Motor neuron (in vitro differentiated cells): ENCODE measurements at regions not wholly inside any gene's neighbourhood (a gene's known extent, or its start where the extent isn't known, plus 50 kb on each side); places are given as distances from the start of the nearest gene placed in this dataset.

Experiments used
- ATAC-seq, 8 experiments: fragments of 200-7000 bp; cut with Tn5 transposase; replicated peaks in 6 of 8; 2 replicates each; pipeline ENCODE4 v1.8.0; 2021; ENCODE audit warnings: mild to moderate bottlenecking in 8 of 8, moderate library complexity in 8 of 8
- H3K27ac ChIP-seq, 2 donors: fragments of 250-450 bp; sonication (Bioruptor Pico); 2 replicates each; pipeline ENCODE4 v1.9.0; 2021; ENCODE audit warnings: antibody characterized with exemption in 2 of 2, mild to moderate bottlenecking in 2 of 2, moderate library complexity in 1 of 2
- H3K4me1 ChIP-seq, 2 donors: fragments of 250-450 bp; sonication (Bioruptor Pico); replicated peaks in 1 of 2; 2 replicates each; pipeline ENCODE4 v1.6.1; 2021; ENCODE audit warnings: antibody characterized with exemption in 2 of 2, mild to moderate bottlenecking in 2 of 2, moderate library complexity in 1 of 2
- H3K4me3 ChIP-seq, 5 donors: fragments of 250-450 bp; sonication (Bioruptor Pico); 2 replicates each; pipeline ENCODE4 v1.9.0; 2021; ENCODE audit warnings: antibody characterized with exemption in 5 of 5, mild to moderate bottlenecking in 5 of 5, moderate library complexity in 4 of 5
- WGBS, 10 experiments: fragments of 450-650 bp; shearing (Covaris generic); methylation state at CpG; one replicate each; pipeline ENCODE4 v1.0.0; 2022; 5-methylcytosine and 5-hydroxymethylcytosine counted together
- in situ Hi-C, 9 experiments: fragments of 400-800 bp; cut with MboI; loops; one replicate each; pipeline ENCODE4 v1.15.0; 2021; ENCODE audit warnings: low sequenced_read_pairs in 9 of 9, low pct_unique_long_range_greater_than_20kb in 2 of 9; ENCODE audit not compliant: unreplicated experiment in 9 of 9

- 0 to 75% (median 45%) methylated on average over 1 to 2 of the region's 2 CpGs; no CpG with 5 or more reads in 2 of the 10 experiments for WGBS, 10 experiments
- no peak overlapping the region for H3K4me3 ChIP-seq
- ATAC-seq = no peak
- in situ Hi-C loops = no loop called here
- no peaks in the 10 kb centered on the region for H3K4me1 ChIP-seq
- no peak overlapping the region for H3K27ac ChIP-seq
Measured at GRCh38 chr12:115203701-115204100, 519.7 kb upstream of the TBX3 start.

DNA sequence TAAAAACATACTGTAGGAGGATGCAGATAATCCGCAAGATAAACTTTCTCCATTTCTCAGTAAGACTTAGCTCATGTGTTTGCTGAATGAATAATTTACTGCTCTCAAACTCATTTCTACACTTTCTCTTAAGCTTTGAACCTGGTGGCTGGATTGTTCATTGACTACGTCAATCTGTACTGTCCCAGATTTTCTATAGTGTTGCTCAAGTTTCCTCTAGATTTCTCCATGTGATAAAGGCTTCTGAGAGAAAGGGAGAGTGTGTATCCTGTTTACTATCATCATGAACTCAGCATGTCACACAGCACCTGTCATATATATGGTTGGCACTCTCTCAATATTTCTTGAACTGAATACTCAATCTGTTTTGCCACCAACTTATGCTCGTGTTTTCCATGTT, 518.0 kb upstream of the TBX3 start:
- Histone ChIP-seq H3K4me1 (no peaks in the 10 kb centered on the region), H3K4me3 (no peak overlapping the region), H3K27ac (no peak overlapping the region)
- 61 to 90% (median 79%) methylated on average over 2 to 3 of the region's 3 CpGs; no CpG with 5 or more reads in 1 of the 10 experiments for WGBS, 10 experiments
- in situ Hi-C loops = no loop called here
- no peak for ATAC-seq

DNA sequence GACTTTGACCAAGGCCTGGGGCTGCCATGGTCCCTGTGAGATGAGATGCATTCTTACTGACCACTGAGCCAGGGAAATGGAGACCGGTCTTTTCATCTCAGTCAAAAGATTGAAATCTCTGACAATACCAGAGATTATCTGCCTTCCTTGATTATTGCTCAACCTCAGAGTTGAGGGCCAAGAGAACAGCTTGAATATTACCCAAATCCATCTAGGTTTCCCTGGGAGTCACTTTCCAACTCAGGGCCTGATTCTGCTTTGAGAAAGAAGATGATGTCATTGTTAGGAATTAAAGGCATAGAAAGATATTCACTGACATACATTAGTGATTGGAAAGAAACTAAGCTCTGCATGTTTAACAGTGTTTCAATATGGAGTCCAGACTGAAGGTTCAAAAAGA, 515.9 kb upstream of the TBX3 start:
- in situ Hi-C loops = no loop called here
- 29 to 100% (median 50%) methylated on average over 1 of the region's 1 CpG; no CpG with 5 or more reads in 5 of the 10 experiments for WGBS, 10 experiments
- no peak overlapping the region for H3K4me3 ChIP-seq
- ATAC-seq = peak in 3 of 8 experiments; percentile 28 to 35 (median 29)
- no peak overlapping the region for H3K27ac ChIP-seq
- no peaks in the 10 kb centered on the region for H3K4me1 ChIP-seq

- WGBS, 10 experiments = 20 to 80% (median 40%) methylated on average over 1 of the region's 1 CpG; no CpG with 5 or more reads in 5 of the 10 experiments
- no peak overlapping the region for H3K4me3 ChIP-seq
- ATAC-seq = no peak
- in situ Hi-C loops = no loop called here
- H3K4me1 ChIP-seq = no peaks in the 10 kb centered on the region
- H3K27ac ChIP-seq = no peak overlapping the region
Measured at GRCh38 chr12:115194857-115195256, 510.9 kb upstream of the TBX3 start.

DNA sequence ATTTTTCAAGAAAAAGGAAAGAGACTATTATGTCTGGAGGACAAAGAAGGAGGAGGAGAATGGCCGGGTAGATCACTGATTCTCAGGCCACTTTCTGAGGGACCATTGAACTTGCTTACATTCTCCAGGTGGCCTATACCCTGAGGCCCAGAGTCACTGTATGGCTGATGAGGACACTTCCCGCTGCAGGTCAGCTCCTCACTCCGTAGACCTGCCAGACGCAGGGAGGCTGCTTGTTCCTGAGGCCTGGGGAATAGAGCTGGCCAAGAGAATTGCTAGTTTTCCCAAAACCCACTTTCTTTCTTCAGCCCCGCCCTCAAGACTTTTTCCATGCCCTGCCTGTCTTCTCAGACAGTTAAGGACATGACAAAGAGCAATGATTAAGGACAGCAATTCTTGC, 510.5 kb upstream of the TBX3 start:
- ATAC-seq = no peak
- WGBS, 10 experiments = 33 to 95% (median 64%) methylated on average over 1 to 5 of the region's 5 CpGs
- Histone ChIP-seq H3K4me3 (no peak overlapping the region), H3K27ac (no peak overlapping the region), H3K4me1 (no peaks in the 10 kb centered on the region)
- in situ Hi-C loops = no loop called here

GRCh38 chr12:115191342-115191741, 507.4 kb upstream of the TBX3 start:
- 27 to 100% (median 82%) methylated on average over 1 to 2 of the region's 2 CpGs for WGBS, 10 experiments
- ATAC-seq = peak in 2 of 8 experiments; percentile 49 to 61
- Histone ChIP-seq H3K4me3 (no peak overlapping the region), H3K4me1 (no peaks in the 10 kb centered on the region), H3K27ac (no peak overlapping the region)
- in situ Hi-C loops = no loop called here

DNA sequence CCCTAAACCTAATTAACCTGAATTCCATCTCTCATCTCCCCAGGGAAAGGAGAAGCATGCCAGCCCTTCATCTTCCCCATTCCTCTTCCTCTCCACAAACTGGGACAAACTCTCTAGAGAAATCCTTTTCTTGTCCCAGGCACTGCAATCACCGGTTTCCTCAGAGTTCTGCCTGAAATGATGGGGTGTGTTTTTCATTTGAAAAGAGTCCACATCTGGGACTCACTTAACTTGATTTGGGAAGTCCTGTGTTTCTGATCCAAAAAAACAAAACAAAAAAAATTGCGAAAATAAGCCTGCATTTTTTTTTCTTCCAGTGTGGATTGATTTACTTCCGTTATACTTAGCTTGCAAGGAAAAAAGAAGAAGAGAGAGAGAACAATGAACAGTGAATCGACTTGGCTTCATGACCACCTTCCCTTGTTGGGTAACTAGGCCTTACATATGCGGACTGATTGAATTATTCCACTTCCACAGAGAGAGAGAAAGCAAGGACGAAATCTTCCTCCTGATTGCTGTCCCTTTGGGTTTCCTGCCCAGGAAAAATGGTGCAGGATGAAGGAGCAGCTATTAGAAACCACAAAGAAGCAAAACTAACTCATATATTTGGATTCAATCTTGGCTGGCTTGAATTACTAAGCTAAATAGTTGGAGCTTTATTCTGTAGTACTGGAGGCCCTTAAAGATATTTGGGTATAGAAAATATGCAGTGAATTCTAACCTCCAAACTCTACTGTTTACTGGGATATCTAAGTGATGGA, 506.2 kb upstream of the TBX3 start:
- no peak for ATAC-seq
- Histone ChIP-seq H3K4me1 (no peaks in the 10 kb centered on the region), H3K4me3 (no peak overlapping the region), H3K27ac (no peak overlapping the region)
- in situ Hi-C loops = no loop called here
- WGBS, 10 experiments = 16 to 67% (median 50%) methylated on average over 3 to 6 of the region's 6 CpGs; no CpG with 5 or more reads in 1 of the 10 experiments

DNA sequence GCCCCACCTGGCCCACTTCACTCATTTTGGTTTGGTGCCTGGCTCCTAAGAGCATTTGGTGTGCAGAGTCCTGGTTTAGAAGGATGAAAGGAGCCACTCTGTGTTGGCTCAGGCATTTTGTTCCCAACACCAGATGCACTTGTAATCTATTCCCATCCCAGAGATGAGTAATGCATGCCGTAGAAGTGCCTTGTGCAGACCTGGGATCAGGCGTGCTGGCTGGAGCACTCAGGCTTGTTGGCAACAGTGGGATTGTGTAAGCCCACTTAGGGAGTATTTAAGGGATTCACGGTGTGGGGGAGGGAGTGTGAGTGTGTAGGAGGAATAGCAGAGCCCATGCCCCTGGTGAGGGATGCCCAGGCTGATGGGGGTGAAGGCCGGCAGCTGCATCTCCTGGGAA, 501.5 kb upstream of the TBX3 start:
- in situ Hi-C loops = no loop called here
- Histone ChIP-seq H3K4me1 (no peaks in the 10 kb centered on the region), H3K27ac (no peak overlapping the region), H3K4me3 (no peak overlapping the region)
- ATAC-seq = no peak
- 0 to 52% (median 18%) methylated on average over 1 to 3 of the region's 4 CpGs; no CpG with 5 or more reads in 5 of the 10 experiments for WGBS, 10 experiments

DNA sequence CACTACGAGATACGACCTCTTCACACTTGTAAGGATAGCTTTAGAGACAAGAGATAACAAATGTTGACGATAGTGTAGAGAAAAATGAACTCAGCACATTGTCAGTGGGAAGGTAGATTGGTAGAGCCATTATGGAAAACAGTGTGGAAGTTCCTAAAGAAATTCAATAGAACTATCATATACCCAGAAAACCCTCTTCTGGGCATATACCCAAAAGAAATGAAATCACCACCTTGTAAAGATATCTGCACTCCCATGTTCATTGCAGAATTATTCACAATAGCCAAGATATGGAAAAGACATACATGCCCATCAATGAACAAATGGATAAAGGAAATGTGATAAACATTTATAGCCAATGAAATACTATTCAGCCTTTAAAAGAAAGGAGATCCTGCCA, 499.8 kb upstream of the TBX3 start:
- no peak overlapping the region for H3K4me3 ChIP-seq

DNA sequence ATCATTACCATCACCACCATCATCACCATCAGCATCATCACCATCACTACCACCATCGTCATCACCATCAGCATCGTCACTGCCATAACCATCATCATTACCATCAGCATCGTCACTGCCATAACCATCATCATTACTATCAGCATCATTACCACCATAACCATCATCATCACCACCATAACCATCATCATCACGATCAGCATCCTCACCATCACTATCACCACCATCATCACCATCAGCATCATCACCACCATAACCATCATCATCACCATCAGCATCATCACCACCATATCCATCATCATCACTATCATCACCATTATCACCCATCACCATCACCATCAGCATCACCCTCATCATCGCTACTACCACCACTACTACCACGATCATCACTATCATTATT, 493.9 kb upstream of the TBX3 start:
- WGBS, 10 experiments = 74 to 97% (median 87%) methylated on average over 2 to 6 of the region's 6 CpGs
- Histone ChIP-seq H3K4me1 (no peaks in the 10 kb centered on the region), H3K4me3 (no peak overlapping the region), H3K27ac (no peak overlapping the region)
- in situ Hi-C loops = no loop called here
- no peak for ATAC-seq

More for the DNA sequence above, 499.8 kb upstream of the TBX3 start:
- in situ Hi-C loops = no loop called here
- Histone ChIP-seq H3K27ac (no peak overlapping the region), H3K4me1 (no peaks in the 10 kb centered on the region)
- WGBS, 10 experiments = 73 to 100% (median 88%) methylated on average over 2 to 3 of the region's 3 CpGs
- no peak for ATAC-seq

- Histone ChIP-seq H3K4me1 (no peaks in the 10 kb centered on the region), H3K27ac (no peak overlapping the region), H3K4me3 (no peak overlapping the region)
- in situ Hi-C loops = no loop called here
- ATAC-seq = no peak
- 28 to 87% (median 74%) methylated on average over 1 to 3 of the region's 3 CpGs; no CpG with 5 or more reads in 2 of the 10 experiments for WGBS, 10 experiments
Measured at GRCh38 chr12:115176741-115177400, 492.9 kb upstream of the TBX3 start.

GRCh38 chr12:115174920-115175319, 490.9 kb upstream of the TBX3 start:
- Histone ChIP-seq H3K27ac (no peak overlapping the region), H3K4me1 (no peaks in the 10 kb centered on the region), H3K4me3 (no peak overlapping the region)
- 17 to 83% (median 61%) methylated on average over 2 to 9 of the region's 12 CpGs; no CpG with 5 or more reads in 4 of the 10 experiments for WGBS, 10 experiments
- in situ Hi-C loops = loop anchor here in 1 of 9 experiments (25.0 kb wide), 1 partner anchor 113 kb away; no protein-coding TSS in a partner anchor
- no peak for ATAC-seq

GRCh38 chr12:115172521-115172920, 488.5 kb upstream of the TBX3 start:
- in situ Hi-C loops = loop anchor here in 1 of 9 experiments (25.0 kb wide), 1 partner anchor 110 kb away; no protein-coding TSS in a partner anchor
- no peaks in the 10 kb centered on the region for H3K4me1 ChIP-seq
- 7 to 100% (median 85%) methylated on average over 1 to 5 of the region's 5 CpGs; no CpG with 5 or more reads in 2 of the 10 experiments for WGBS, 10 experiments
- no peak overlapping the region for H3K4me3 ChIP-seq
- ATAC-seq = no peak
- H3K27ac ChIP-seq = no peak overlapping the region
